Pons (tissue), 1 donor: ENCODE measurements at regions not wholly inside any gene's neighbourhood (a gene's known extent, or its start where the extent isn't known, plus 50 kb on each side); places are given as distances from the start of the nearest gene placed in this dataset.
"Not testable (repeated sequence)": the region's sequence is repeated elsewhere in the genome, so short reads cannot be mapped to it uniquely, and the experiment has no call there.

ENCODE experiments used
- DNase-seq: peaks from one replicate; pipeline ENCODE4 v3.0.0-alpha.2; 2016; ENCODE audit warnings: low spot score

DNA sequence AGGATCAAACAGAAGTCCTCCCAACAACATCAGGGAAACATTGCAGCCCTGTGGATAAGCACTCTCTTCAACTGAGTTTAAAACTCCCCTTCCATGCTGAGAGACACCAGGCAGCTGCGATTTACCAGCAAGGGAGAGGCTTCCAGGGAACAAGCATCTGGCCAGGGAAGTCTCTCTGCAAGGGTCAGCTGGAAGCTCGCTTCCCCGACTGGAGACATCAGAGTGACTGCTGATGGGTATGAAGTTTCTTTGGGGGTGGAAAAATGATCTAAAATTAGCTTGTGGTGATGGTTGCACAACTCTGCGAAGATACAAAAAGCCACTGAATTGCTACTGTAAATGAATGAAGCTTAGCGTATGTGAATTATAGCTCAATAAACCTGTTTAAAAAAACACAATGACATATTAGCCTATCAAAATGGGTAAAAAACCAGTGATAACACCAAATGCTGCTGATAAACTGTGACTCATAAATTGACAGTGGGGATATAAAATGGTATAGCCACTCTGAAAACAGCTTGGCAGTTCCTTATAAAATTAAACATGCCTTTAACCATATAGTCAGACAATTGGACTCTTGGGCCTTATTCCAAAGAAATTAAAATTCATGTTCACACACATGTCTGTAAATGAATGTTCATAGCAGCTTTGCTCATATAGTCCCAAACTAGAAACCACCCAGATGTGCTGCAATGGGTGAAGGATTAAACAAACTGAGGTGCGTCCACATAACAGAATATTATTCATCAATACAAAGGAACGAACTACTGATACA, 1082.0 kb downstream of the SOCS6 start:
- DNase-seq: no peak

DNA sequence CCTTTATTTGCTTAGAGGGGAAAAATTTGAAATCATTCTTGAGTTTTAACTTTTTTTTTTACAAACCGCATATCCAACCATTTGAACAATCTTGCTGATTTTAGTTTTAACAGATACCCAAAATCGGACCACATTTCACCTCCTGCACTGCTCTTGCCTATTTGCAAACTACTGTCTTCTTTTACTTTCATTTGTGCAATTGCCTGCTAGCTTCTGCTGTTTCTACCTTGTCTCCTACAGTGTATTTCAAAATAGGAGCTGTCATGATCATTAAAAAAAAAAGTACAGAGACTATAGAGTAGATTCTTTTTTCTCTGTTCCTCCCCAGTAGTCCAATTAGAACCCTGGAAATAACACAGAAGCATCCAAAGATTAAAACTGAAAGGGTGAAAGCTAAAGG, 1081.2 kb downstream of the SOCS6 start:
- no peak for DNase-seq

DNA sequence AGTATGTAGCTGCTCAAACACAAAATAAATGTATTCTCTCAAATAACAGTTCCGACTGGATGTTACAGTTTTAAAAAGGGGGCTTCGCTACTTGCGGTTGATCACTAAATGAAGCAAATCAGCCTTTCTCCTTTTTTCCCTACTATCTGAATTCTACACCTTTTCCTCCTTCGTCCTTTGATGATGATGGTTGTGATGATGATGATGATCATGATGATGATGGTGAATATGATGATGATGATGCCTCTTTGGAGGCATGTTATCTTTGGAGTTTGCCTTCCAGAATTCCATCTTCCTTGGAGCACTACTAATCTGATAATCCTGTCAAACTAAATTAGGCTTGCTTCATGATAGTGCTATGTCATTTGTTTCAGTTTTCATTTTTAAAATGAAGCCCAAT, 1073.3 kb downstream of the SOCS6 start:
- no peak for DNase-seq

DNA sequence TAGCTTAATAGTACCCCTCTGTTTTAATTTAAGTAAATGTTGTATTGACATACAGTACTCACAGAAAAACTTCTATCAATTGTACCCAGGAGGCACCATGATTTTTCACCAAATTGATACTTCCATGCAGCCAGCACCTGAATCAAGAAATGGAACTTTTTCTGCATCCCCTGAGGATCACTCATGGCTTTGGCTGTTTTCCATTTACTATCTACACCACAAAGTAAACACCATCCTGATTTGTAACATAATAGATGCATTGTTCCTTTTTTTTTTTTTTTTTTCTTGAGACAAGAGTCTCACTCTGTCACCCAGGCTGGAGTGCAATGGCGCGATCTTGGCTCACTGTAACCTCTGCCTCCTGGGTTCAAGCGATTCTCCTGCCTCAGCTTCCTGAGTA, 1066.8 kb downstream of the SOCS6 start:
- not testable (repeated sequence) for DNase-seq

DNA sequence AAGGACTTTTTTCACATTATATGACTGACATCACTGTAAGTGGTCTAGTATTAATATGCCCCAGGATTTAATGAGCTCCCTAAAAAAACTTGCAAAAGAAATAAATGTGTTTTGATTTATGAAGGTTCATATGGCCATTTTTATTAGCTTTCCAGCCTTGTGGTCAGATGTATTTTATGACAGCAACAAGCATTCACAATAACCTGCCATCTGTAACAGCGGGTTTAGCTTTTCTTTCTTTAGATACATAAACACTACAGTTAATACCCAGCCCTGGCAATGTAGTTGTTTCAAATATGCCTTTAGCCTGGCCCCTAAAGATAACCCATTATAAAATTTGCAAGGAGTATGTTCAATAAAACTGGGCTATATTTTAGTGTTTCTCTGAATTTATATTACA, 1063.8 kb downstream of the SOCS6 start:
- no peak for DNase-seq

DNA sequence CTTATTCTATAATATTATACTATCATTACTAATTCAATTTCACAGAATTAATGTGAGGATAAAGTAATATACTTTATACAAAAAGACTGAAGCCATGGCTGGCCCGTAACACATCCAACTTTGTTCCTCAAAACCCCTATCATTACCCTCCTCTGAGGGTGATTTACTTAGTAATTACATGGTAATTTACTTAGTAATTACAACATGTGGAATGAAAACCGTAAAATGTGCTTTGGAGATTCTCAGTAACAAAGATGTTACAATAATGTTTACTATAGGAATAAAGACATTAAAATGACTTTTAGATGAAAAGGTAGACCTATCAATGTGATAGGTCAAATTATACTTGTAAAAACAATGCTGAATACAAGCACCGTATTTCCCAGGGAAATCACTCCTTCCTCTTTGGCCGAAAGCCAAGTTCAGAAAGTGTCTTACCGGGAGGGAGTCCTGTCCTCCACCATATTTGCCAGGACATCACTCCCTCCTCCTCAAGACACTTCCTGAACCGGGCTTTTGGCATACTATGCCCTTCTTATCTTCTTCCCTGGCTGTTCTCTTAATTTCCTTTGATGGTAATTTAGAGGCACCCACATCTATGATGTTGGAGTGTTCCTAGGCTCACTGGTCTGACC, 1047.8 kb downstream of the SOCS6 start:
- no peak for DNase-seq

DNA sequence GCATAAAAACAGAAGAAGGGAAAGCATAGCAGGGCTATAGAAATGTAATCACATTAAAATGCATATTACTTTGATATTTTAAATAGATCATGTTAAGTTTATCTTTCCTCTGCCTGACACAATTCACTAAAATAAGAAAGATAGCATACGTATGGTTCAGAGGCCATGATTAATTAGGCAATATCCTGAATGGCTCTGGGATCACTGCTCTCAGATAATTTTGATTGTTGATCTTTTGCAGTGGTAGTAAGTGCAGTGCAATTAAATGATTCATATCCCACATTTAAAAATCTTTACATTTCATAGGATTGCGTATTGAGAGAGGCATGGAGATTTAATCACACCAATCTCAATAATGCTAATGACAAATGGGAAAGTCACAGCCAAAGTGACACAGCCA, 1040.7 kb downstream of the SOCS6 start:
- DNase-seq: no peak

DNA sequence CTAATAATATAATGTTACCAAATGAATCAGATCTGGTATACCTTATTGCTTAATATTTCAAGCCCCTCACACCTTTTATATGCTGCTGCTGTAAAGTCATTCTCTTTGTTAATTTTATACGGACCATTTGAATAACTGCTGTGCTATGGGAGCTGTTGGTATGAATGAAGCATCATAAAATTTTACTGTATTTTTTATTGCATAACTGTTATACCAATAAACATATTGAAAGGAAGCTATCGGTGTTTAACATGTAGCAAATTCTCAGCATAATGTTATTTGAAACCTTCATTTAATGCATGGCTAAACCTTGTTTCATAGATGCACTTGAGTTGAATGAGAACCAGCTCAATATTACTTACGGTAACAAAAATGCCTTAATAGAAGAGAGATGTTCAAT, 1040.3 kb downstream of the SOCS6 start:
- DNase-seq: no peak

DNA sequence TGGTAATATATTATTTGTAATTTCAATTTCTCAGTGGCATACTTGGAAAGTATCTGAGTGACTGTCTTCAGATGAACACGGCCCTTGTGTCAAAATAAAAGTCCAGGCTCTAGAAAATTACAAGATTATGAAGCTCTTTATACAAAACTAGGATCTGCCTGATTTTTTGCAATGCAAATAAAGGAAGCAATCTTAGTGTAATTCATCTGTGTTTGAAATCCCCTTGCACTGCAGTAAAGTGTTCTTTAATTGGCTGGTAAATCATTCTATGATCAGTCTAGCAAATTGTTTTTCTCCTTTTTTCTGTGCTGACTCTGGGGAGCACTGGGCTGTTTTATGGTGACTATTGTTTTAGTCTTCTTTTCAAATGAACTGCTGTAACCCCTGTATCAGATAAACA, 1039.0 kb downstream of the SOCS6 start:
- no peak for DNase-seq

DNA sequence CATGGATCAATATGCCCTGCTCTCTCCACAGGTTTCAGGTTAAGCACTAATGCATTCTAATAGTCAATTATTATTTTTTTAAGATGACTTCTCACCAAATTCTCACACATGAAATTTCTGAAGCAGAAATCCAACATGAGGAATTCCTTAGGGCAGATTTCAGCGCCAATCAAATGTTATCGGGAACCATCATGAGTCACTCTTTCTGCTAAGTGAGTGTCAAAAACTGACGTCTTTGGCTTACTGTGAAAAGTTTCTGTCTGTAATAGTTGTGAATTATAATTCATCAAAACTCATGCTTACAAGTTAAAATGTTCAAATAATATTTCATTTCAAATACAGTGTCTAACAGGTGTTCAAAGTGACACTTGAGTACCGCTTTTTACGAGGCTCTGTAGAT, 1038.6 kb downstream of the SOCS6 start:
- DNase-seq: no peak

DNA sequence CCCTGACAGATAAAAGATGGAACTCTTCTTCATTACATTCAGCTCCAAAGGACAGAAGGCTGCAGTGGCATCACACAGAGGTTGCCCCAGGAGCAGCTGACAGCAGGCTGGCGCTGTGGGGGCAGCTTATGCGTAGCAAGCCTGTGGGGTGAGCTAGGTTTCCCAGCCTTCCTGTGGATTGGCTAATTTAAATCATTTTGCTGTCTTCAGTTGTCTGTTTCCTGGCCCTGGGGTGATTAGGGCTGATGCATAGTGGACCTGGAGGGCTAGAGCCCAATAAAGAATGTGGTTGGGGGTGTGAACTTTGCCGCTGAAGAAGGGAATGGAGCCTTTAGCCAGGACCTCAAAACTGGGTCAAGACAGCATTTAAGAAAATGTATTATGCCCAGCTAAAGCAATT, 1038.0 kb downstream of the SOCS6 start:
- no peak for DNase-seq

DNA sequence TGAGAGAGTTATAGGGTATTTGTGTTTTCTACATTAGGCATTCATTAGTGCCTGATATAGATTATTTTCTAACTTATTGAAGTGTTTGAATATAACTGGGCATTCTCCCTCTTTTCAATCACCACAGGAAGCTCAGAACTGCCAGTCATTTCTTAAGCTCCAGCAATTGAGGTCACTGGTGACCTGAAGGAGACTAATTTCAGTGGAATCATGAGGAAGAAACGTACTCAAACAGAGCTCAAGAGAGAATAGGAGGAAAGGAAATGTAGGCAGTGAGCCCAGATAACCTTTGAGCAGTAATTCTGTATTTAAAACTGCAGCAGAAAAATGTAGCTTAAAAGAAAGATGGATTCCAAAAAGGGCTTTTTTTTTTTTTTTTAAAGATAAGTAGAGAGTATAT, 1035.5 kb downstream of the SOCS6 start:
- DNase-seq: no peak

DNA sequence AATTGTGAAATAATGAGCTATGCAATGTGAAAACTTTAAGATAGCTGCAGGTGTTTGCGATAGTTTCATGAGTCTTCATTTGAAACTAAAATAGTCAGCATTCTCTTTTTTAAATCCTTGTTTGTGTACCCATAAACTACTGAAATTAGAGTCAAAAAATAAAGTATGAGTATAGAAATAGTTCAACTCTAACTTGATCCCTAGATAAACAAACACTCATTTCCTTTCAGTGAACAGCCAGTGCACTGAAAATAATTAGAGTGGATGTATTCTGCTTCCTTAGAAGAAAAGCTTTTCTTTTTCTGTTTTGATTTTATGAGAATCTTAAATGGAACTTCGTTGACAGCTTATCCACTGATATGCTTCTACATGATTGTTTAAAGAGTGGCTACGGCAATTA, 1033.4 kb downstream of the SOCS6 start:
- DNase-seq: no peak

DNA sequence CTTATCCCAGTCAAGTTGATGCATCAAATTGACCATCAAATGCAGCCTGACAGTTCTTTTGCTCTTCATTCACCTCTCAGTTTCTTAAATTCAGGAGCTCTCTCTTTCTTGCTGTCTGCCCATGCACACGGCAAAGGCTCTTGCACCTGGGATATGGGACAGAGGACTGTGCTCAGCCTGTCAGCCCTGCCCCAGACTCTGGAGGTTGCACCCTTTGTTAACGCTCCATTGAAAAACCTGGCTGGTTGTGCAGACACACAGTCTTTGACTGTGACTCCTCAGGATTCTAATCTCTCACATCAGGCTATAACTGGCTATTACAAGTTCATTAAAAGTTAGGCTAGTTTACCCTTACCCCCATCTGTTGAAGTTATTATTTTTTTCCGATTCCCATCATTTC, 1032.5 kb downstream of the SOCS6 start:
- no peak for DNase-seq

DNA sequence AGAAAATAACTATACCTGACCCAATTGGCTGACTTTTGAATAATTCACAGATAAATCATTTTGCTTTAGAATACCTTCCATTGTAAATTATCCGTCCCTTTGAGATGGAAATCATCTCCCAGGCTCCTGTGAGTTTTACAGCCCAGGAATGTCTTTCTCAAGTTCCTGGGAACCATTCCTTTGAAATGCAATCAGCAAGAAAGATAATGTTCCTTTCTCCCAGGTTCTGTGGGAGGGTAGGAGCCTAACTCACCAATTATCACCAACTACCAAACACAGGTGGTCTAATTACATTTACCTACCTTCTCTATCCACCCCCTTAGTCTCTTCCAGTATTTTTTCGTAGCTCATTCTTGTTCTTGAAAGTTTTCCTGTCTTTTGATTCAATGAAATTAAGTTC, 1016.0 kb downstream of the SOCS6 start:
- DNase-seq: no peak

DNA sequence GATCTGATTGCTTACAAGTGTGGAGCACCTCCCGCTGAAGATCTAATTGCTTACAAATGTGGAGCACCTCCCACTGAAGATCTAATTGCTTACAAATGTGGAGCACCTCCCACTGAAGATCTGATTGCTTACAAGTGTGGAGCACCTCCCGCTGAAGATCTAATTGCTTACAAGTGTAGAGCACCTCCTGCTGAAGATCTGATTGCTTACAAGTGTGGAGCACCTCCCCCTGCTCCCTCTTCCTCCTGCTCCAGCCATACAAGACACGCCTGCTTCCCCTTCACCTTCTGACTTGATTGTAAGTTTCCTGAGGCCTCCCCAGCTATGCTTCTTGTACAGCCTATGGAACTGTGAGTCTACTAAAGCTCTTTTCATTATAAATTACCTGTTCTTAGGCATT, 1014.9 kb downstream of the SOCS6 start:
- not testable (repeated sequence) for DNase-seq

DNA sequence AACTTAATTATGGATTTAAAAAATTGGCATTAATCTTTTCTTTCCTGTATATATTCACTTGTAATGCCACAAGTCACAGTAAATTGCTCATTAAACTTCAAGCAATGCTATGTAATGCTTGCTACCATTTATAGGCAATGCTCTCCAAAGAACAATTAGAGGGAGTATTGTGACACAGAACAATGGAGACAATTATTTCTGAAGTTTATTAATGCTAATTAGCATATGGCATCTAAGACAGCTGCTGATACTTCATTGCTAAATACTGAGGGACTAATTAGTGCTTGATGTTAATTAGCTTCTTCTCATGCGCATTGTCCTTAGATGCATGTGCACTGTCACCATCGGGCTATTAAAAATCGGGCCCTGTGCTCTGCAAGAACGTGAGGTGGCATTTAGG, 1012.8 kb downstream of the SOCS6 start:
- no peak for DNase-seq

DNA sequence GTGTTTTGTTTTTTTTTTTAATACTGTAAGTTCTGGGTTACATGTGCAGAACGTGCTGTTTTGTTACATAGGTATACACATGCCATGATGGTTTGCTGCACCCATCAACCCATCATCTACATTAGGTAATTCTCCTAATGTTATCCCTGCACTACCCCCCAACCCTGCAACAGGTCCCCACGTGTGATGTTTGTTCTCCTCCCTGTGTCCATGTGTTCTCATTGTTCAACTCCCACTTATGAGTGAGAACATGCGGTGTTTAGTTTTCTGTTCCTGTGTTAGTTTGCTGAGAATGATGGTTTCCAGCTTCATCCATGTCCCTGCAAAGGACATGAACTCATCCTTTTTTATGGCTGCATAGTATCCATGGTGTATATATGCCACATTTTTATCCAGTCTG, 1005.4 kb downstream of the SOCS6 start:
- DNase-seq: not testable (repeated sequence)

DNA sequence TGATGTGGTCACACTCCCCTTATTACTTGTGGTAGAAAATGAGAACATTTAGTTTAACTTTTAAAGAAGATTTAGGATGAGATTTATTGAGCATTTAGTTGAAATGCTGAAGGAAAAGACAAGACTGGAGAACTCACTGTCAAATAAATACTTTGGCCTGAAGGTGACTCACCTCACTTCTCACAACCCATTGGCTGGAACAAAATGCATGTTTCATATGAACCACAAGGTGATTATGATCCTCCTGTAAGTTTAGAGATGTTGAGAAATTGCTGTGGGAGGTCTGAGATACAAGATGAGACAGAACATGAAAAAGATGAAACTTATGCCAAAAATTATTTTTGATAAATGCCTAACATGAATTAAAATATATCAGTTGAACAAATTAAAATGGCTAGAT, 1004.5 kb downstream of the SOCS6 start:
- DNase-seq: no peak

DNA sequence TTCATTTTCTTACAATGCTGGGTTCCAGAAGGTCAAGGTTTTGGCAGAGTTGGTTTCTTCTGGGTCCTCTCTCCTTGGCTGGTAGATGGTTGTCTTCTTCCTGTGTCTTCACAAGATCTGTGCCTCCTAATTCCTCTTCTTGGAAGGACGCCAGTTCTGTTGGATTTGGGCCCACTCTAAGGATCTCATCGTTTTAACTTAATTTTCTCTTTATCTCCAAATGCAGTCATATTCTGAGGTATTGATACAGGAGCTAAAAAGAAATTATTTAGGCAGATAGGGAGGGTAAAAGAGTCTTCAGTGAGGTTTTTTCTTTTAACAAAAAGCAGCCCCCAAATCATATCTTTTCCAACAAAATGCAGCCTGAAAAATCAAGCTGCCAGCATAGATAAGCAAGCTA, 998.4 kb downstream of the SOCS6 start:
- no peak for DNase-seq

DNA sequence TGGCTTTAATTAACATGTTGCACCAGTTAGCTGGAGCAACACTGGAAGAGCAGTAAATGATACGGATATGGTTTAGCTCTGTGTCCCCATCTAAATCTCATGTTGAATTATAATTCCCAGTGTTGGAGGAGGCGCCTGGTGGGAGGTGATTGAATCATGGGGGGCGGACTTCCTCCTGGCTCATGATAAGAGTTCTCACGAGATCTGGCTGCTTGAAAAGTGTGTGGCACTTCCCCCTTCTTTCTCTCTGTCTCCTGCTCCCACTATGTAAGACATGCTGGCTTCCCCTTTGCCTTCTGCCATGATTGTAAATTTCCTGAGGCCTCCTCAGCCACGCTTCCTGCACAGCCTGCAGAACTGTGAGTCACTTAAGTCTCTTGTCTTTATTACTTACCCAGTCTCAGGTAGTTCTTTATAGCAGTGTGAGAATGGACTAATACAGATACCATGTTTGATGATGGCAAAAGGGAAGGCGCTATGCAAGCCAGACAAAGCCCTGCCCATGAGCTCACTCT, 963.6 kb downstream of the SOCS6 start:
- DNase-seq: no peak

DNA sequence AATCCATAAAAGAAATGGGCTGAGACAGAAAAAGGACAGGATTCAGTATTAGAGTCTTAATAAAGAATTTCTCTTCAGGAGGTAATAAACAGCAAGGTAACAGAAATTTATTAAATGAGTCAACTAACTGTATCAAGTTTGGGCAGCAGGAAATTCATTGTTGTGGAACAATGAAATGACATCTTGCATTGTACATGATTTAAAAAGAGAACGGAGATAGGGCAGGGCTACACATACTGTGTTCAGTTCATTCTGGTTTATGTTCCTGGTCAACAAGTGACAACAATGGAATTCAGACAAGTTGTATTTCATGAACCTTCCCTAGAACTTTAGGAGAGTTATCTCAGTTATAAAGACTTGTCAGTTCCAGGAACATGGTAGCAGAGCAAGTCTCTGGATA, 961.3 kb downstream of the SOCS6 start:
- DNase-seq: no peak

DNA sequence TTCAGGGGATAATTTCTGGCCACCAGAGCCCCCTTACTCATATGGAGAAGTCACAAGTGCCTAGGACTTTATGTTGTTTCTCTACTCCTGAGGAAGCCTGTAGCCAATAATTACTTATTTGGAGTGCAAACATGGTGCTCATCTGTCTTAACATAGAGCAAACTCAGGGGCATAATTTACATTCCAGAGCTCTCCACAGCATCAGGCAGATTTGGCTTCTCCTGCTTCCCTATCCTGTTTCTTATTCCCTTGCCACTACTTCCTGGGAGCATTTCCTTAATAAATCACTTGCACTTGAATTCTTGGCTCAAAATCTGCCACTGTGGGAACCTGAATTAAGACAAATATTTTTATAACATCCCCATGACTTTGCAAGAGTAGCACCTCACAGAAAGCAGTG, 960.9 kb downstream of the SOCS6 start:
- DNase-seq: no peak

DNA sequence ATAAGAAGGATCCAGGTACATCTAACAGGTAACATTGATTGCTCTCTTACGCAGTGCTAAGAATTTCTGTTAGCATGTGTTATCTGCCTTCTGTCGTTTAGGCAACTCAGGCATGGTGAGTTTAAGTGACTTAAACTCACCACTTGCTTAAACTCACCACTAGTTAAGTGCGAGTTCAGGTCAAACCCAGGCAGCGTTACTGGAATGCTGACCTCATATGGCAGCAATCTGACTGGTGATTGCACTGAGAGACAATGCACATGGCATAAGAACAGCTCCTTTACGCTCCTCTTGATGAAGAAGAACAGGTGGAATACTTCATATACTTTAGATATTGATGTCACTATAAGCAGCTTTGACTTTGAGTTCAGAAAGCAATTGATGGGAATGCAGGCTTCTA, 954.1 kb downstream of the SOCS6 start:
- no peak for DNase-seq
